Uterus (tissue), 3 donors: ENCODE measurements at regions not wholly inside any gene's neighbourhood (a gene's known extent, or its start where the extent isn't known, plus 50 kb on each side); places are given as distances from the start of the nearest gene placed in this dataset.

Source experiments
- DNase-seq, 2 donors: peaks; one replicate each; pipeline ENCODE4 v3.0.0-alpha.2; 2019 to 2020
- H3K27ac ChIP-seq, 2 donors: fragments of 200-600 bp; sonication (generic); 1 replicate in 1 of 2; 2 replicates in 1 of 2; pipeline ENCODE4 v1.5.1; 2016 to 2018
- H3K27me3 ChIP-seq, 2 donors: fragments of 200-600 bp; sonication (generic); one replicate each; pipeline ENCODE4 v1.5.1; 2018 to 2019; ENCODE audit warnings: control low read depth in 1 of 2
- H3K36me3 ChIP-seq, 2 donors: fragments of 200-600 bp; sonication (generic); one replicate each; pipeline ENCODE4 v1.5.1; 2019; ENCODE audit warnings: control low read depth in 1 of 2
- H3K4me1 ChIP-seq, 2 donors: fragments of 200-600 bp; sonication (generic); one replicate each; pipeline ENCODE4 v1.5.1; 2018 to 2019; ENCODE audit warnings: control low read depth in 1 of 2
- H3K4me3 ChIP-seq, 2 donors: fragments of 200-600 bp; sonication (generic); 1 replicate in 1 of 2; 2 replicates in 1 of 2; pipeline ENCODE4 v1.5.1; 2018 to 2019; ENCODE audit warnings: mild to moderate bottlenecking in 1 of 2
- H3K9me3 ChIP-seq, 2 donors: fragments of 200-600 bp; sonication (generic); one replicate each; pipeline ENCODE4 v1.5.1; 2019; ENCODE audit warnings: control low read depth in 1 of 2
- POLR2A ChIP-seq, 2 donors: fragments of 450-650 bp; IDR thresholded peaks; one replicate each; pipeline ENCODE4 v1.6.1; 2016; ENCODE audit warnings: antibody characterized with exemption in 2 of 2, mild to moderate bottlenecking in 1 of 2, moderate library complexity in 1 of 2
- intact Hi-C: fragments of 100-400 bp; cut with DNase I; formaldehyde crosslinking; loops from one replicate; pipeline ENCODE4 v1.15.1; 2023; ENCODE audit warnings: low total_unique reads
- TF ChIP-seq, protein P1 (sequence below), 4 experiments: fragments of 200-600 bp in 2 of 4; fragments of 450-650 bp in 2 of 4; sonication (generic) in 2 of 4; IDR thresholded peaks; one replicate each; pipeline ENCODE4 v1.5.1; 2016 to 2019; ENCODE audit warnings: antibody characterized with exemption in 4 of 4, mild to moderate bottlenecking in 2 of 4, moderate library complexity in 1 of 4
- donor health status: DM: yes; HTN: yes; CAD: no.

DNA sequence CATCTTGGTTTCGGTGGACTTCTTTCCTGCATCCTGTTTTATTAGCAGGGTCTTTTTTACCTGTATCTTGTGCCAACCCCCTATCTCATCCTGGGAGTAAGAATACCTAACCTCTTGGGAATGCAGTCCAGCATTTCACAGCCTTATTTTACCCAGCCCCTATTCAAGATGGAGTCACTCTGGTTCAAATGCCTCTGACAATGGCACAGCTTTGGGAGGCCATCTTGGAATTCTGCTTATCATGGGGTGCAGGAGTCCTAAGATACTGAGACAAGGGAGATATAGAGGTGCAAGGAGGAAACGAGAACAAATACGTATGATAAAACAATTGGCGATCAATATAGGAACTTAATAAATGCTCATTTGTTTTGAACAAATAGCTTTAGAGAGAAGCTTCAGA lies 1682.2 kb upstream of the AGA start:
- Histone ChIP-seq H3K27ac (no peak overlapping the region), H3K4me3 (no peak overlapping the region), H3K9me3 (no peaks in the 10 kb centered on the region), H3K4me1 (no peaks in the 10 kb centered on the region), H3K36me3 (no peaks in the 10 kb centered on the region), H3K27me3 (no peaks in the 10 kb centered on the region)
- no peak for DNase-seq
- intact Hi-C loops = no loop called here
- TF ChIP-seq, protein P1, sequence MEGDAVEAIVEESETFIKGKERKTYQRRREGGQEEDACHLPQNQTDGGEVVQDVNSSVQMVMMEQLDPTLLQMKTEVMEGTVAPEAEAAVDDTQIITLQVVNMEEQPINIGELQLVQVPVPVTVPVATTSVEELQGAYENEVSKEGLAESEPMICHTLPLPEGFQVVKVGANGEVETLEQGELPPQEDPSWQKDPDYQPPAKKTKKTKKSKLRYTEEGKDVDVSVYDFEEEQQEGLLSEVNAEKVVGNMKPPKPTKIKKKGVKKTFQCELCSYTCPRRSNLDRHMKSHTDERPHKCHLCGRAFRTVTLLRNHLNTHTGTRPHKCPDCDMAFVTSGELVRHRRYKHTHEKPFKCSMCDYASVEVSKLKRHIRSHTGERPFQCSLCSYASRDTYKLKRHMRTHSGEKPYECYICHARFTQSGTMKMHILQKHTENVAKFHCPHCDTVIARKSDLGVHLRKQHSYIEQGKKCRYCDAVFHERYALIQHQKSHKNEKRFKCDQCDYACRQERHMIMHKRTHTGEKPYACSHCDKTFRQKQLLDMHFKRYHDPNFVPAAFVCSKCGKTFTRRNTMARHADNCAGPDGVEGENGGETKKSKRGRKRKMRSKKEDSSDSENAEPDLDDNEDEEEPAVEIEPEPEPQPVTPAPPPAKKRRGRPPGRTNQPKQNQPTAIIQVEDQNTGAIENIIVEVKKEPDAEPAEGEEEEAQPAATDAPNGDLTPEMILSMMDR (IDR thresholded peaks at IDR 0.05) = no peak
- TF ChIP-seq POLR2A (IDR thresholded peaks at IDR 0.05) = no peak

DNA sequence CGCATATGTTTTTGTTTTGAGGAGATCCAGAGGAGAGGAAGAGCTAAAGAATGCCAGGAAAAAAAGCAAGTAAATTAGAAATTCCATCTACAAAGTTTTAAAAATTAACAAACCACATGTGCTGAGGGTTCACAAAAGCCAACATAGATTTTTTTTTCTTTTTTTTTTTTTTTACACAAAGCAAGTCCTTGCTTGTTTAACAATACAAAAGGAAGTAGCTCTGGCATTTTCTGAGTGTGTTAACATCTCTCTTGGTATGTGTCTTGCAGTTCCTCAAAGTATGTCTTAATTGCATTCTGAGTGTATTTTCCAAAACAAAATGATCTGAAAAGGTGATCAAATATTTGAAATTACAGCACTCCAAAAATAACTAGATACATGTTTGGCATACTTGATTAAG lies 1682.7 kb upstream of the AGA start:
- intact Hi-C loops = no loop called here
- Histone ChIP-seq H3K36me3 (no peaks in the 10 kb centered on the region), H3K9me3 (no peaks in the 10 kb centered on the region), H3K27ac (no peak overlapping the region), H3K4me1 (no peaks in the 10 kb centered on the region), H3K4me3 (no peak overlapping the region), H3K27me3 (no peaks in the 10 kb centered on the region)
- TF ChIP-seq POLR2A (IDR thresholded peaks at IDR 0.05) = no peak
- TF ChIP-seq, protein P1 (IDR thresholded peaks at IDR 0.05) = no peak
- DNase-seq = no peak

DNA sequence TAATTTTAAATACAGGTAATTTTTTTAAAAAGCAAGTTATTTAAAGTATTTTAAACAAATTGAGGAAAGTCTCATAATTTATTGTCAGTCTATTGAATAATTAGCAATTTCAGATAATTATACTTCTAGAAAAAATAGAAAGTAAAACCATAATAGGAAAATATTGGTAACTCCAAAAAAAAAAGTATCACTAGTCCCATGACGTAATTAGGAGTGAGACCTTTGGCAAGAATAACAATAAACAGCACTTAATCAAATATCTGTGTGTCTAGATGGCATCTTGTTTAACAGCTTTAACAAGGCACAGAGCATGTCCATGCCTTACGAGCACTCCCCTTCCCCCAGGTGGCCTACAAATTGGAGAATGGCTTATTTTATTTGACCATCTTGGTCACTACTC lies 1683.6 kb upstream of the AGA start:
- TF ChIP-seq, protein P1 (IDR thresholded peaks at IDR 0.05) = no peak
- TF ChIP-seq POLR2A (IDR thresholded peaks at IDR 0.05) = no peak
- no peaks in the 10 kb centered on the region for H3K27me3 ChIP-seq
- no peaks in the 10 kb centered on the region for H3K4me1 ChIP-seq
- no peak for DNase-seq
- no peak overlapping the region for H3K4me3 ChIP-seq
- no peak overlapping the region for H3K27ac ChIP-seq
- H3K36me3 ChIP-seq = no peaks in the 10 kb centered on the region
- H3K9me3 ChIP-seq = no peaks in the 10 kb centered on the region
- intact Hi-C loops = no loop called here

DNA sequence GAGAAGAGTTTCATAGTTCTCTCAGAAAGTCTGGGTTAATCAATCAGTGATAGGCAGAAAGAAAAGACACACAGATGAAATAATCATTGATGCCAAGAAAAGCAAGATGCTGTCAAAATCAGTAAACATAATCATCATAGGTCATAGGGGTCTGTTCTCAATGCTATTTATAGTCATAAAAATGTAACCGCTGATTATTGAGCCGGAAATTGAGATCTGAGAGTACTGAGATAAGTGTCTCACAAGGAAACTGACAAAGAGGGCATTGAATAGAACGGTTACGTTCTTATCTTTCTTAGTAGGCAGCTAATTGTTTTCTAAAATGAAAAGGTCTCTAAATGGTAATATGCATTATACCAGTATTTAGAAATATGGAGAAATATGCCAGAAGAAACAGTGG lies 1686.1 kb upstream of the AGA start:
- Histone ChIP-seq H3K4me3 (no peak overlapping the region), H3K4me1 (no peaks in the 10 kb centered on the region), H3K9me3 (no peaks in the 10 kb centered on the region), H3K27me3 (no peaks in the 10 kb centered on the region), H3K27ac (no peak overlapping the region), H3K36me3 (no peaks in the 10 kb centered on the region)
- TF ChIP-seq, protein P1 (IDR thresholded peaks at IDR 0.05) = no peak
- no peak for TF ChIP-seq POLR2A (IDR thresholded peaks at IDR 0.05)
- DNase-seq = no peak
- intact Hi-C loops = no loop called here

DNA sequence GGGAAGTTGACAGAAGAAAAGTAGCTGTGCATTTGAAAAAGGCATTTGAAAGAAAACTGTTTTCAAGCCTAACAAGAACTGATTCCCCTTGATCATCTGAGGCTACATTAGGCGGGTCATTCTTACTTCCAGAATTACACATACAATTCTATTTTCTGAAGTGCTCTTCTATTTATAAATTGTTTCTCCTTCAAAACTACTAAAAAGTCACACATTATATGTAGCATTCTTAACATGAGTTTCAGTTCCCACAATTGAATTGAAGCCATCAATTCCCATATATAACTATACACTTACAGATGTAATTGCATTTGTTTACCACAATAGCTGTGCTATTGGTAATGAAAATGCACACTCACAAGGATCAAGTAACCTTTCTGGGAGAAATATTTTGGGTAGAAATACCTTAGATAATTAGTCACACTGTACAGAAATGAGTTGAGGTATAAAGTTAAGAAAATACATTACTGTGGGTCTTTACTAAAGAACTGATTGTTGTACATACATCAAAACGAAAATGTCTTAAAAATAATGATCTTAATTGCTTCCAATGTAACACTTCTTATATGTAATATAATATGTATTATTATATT lies 1688.0 kb upstream of the AGA start:
- Histone ChIP-seq H3K36me3 (no peaks in the 10 kb centered on the region), H3K4me1 (no peaks in the 10 kb centered on the region), H3K27me3 (no peaks in the 10 kb centered on the region), H3K27ac (no peak overlapping the region), H3K9me3 (no peaks in the 10 kb centered on the region), H3K4me3 (no peak overlapping the region)
- DNase-seq = no peak
- TF ChIP-seq, protein P1 (IDR thresholded peaks at IDR 0.05) = no peak
- no peak for TF ChIP-seq POLR2A (IDR thresholded peaks at IDR 0.05)
- intact Hi-C loops = no loop called here
